ENCODE measurements at regions not wholly inside any gene's neighbourhood (a gene's known extent, or its start where the extent isn't known, plus 50 kb on each side); places are given as distances from the start of the nearest gene placed in this dataset.

DNA sequence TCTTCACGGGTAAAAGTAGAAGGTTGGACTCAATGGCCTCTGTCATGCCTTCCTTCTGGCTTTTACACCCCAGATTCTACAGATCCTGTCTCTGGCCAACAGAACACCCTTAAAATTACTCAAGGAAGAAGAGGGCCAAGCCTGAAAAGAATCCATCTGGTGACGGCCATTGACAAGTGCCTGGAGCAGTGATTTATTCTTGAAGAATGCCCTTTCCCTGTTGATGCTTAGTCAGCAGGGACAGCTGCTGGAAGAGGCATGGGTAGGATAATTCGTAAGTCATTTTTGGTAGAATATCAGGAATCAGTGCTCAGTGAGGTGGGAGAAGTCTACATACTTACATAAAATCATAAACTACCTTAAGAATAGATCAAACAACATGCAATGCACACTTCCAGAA, 397.9 kb downstream of the SAMD5 start:
- DNase-seq (ENCODE audit: low read depth in 1 of 2, low spot score in 1 of 2), result no peak

GRCh38 chr6:147909640-147910039, 401.1 kb downstream of the SAMD5 start:
- in situ Hi-C loops (cut with HindIII; ENCODE audit: low pct_unique_long_range_greater_than_20kb, low sequenced_read_pairs), result no loop called here
- no peak for TF ChIP-seq JUND (IDR thresholded peaks at IDR 0.05; ENCODE audit: low read depth)
- DNase-seq (ENCODE audit: low read depth in 1 of 2, low spot score in 1 of 2), result no peak

More for the DNA sequence above, 397.9 kb downstream of the SAMD5 start:
- TF ChIP-seq JUND (IDR thresholded peaks at IDR 0.05; ENCODE audit: low read depth), result no peak
- in situ Hi-C loops (cut with HindIII; ENCODE audit: low pct_unique_long_range_greater_than_20kb, low sequenced_read_pairs), result no loop called here

GRCh38 chr6:147910281-147910680, 401.8 kb downstream of the SAMD5 start:
- peak in 1 of 2 experiments; percentile 3 for DNase-seq (ENCODE audit: low read depth in 1 of 2, low spot score in 1 of 2)
- in situ Hi-C loops (cut with HindIII; ENCODE audit: low pct_unique_long_range_greater_than_20kb, low sequenced_read_pairs), result no loop called here
- no peak for TF ChIP-seq JUND (IDR thresholded peaks at IDR 0.05; ENCODE audit: low read depth)

DNA sequence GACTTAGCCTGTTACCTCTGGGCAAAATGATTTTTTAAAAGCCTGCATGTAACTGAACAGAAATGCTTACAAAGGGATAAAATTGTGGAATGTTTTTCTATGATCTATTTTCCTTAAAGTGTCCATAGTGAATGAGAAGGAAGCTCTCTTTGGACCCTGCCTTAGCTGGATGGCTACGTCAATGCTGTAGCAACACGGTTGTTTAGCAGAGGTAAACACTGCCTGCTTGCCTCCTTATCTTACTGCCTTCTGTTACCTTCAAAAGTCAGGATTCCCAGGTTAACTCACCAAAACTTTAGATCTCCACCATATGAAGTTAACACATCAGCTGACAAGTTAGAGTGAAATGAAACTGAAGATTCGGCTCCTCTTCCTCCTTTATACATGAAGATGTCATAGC, 402.6 kb downstream of the SAMD5 start:
- in situ Hi-C loops (cut with HindIII; ENCODE audit: low pct_unique_long_range_greater_than_20kb, low sequenced_read_pairs), result no loop called here
- no peak for TF ChIP-seq JUND (IDR thresholded peaks at IDR 0.05; ENCODE audit: low read depth)

DNA sequence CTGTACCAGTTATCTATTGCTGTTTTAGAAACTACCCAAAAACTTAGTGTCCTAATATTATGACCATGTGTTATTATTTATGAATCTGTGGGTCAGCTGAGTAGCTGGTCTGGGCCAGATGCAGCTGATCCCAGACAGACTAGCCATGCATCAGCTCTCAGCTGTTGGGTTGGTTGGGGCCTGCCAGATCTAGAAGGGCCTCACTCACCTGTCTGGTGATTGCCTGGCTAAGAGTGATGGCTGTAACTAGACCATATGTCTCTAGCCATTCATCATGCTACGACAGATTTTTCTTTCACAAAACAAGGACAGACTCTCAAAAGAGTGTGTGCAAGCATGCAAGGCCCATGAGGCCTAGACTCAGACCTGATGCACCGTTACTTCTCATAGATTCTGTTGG, 403.2 kb downstream of the SAMD5 start:
- in situ Hi-C loops (cut with HindIII; ENCODE audit: low pct_unique_long_range_greater_than_20kb, low sequenced_read_pairs), result no loop called here

More for the DNA sequence above, 402.6 kb downstream of the SAMD5 start:
- DNase-seq (ENCODE audit: low read depth in 1 of 2, low spot score in 1 of 2), result no peak

DNA sequence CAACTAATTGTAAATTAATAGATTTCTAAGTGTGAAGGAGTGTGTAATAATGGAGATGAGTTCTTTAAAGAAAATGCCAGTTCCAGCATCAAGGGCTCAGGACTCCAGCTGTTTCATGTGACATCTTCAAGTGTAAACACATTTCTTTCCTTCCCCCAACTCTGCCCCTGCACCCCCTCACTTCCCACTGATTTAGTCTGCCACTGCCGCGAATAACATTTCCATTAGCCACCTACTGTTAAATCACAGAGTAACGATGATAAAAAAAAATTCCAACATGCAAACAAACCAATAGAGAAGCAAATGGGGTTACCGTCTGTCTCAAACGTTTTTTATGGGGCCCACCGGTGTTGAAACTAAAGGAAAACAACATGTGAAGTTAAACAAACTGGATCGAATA, 414.3 kb downstream of the SAMD5 start:
- in situ Hi-C loops (cut with HindIII; ENCODE audit: low pct_unique_long_range_greater_than_20kb, low sequenced_read_pairs), result no loop called here

More for the DNA sequence above, 403.2 kb downstream of the SAMD5 start:
- no peak for DNase-seq (ENCODE audit: low read depth in 1 of 2, low spot score in 1 of 2)
- TF ChIP-seq JUND (IDR thresholded peaks at IDR 0.05; ENCODE audit: low read depth), result no peak

GRCh38 chr6:147924598-147924997, 416.1 kb downstream of the SAMD5 start:
- no peak for DNase-seq (ENCODE audit: low read depth in 1 of 2, low spot score in 1 of 2)
- TF ChIP-seq JUND (IDR thresholded peaks at IDR 0.05; ENCODE audit: low read depth), result no peak
- in situ Hi-C loops (cut with HindIII; ENCODE audit: low pct_unique_long_range_greater_than_20kb, low sequenced_read_pairs), result no loop called here

More for the DNA sequence above, 414.3 kb downstream of the SAMD5 start:
- no peak for DNase-seq (ENCODE audit: low read depth in 1 of 2, low spot score in 1 of 2)
- TF ChIP-seq JUND (IDR thresholded peaks at IDR 0.05; ENCODE audit: low read depth), result no peak

- in situ Hi-C loops (cut with HindIII; ENCODE audit: low pct_unique_long_range_greater_than_20kb, low sequenced_read_pairs), result no loop called here
- no peak for DNase-seq (ENCODE audit: low read depth in 1 of 2, low spot score in 1 of 2)
- no peak for TF ChIP-seq JUND (IDR thresholded peaks at IDR 0.05; ENCODE audit: low read depth)
Observed at GRCh38 chr6:147925826-147926225, 416.8 kb upstream of the SASH1 start.

- TF ChIP-seq JUND (IDR thresholded peaks at IDR 0.05; ENCODE audit: low read depth), result no peak
- DNase-seq (ENCODE audit: low read depth in 1 of 2, low spot score in 1 of 2), result no peak
- in situ Hi-C loops (cut with HindIII; ENCODE audit: low pct_unique_long_range_greater_than_20kb, low sequenced_read_pairs), result no loop called here
Observed at GRCh38 chr6:147930745-147931144, 411.9 kb upstream of the SASH1 start.

DNA sequence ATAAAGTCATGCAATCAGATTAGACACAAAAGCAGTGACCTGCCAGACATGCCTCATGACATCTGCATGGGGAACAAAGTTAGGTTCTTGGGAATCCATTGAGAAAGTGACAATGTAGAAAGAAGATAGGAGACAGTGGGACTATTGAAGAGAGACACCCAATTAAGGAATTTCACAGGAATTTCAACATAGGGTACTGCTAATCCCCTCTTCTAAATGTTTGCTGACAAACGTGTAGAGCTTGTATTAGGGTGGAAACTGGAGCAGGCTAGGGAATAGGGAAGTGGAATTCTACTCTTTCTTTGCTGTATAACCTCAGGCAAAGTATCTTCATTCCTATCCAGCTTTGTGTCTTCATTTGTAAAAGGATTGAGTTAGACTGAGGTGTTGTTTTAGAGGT, 409.4 kb upstream of the SASH1 start:
- TF ChIP-seq JUND (IDR thresholded peaks at IDR 0.05; ENCODE audit: low read depth), result no peak
- in situ Hi-C loops (cut with HindIII; ENCODE audit: low pct_unique_long_range_greater_than_20kb, low sequenced_read_pairs), result no loop called here
- DNase-seq (ENCODE audit: low read depth in 1 of 2, low spot score in 1 of 2), result peak in 1 of 2 experiments; percentile 5

DNA sequence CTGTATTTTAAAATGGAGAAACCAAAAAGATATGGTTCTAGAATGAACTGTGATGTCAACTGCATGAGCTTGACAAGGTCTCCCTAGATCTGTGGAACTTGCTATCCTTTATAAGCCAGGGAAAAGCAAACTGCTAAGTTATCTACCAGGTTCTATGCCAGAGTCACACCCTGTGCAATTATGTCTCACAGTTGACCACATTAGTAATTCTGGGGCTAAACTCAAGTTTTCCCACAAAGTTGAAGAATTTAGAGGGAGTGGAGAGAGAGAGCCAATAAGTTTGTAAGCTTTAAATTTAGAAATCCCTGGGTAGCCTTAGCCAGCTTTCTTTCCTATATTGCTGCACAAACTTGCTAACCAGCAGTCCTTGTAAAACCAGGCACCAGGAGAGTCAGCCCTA, 407.0 kb upstream of the SASH1 start:
- TF ChIP-seq JUND (IDR thresholded peaks at IDR 0.05; ENCODE audit: low read depth), result no peak
- in situ Hi-C loops (cut with HindIII; ENCODE audit: low pct_unique_long_range_greater_than_20kb, low sequenced_read_pairs), result no loop called here
- DNase-seq (ENCODE audit: low read depth in 1 of 2, low spot score in 1 of 2), result no peak

DNA sequence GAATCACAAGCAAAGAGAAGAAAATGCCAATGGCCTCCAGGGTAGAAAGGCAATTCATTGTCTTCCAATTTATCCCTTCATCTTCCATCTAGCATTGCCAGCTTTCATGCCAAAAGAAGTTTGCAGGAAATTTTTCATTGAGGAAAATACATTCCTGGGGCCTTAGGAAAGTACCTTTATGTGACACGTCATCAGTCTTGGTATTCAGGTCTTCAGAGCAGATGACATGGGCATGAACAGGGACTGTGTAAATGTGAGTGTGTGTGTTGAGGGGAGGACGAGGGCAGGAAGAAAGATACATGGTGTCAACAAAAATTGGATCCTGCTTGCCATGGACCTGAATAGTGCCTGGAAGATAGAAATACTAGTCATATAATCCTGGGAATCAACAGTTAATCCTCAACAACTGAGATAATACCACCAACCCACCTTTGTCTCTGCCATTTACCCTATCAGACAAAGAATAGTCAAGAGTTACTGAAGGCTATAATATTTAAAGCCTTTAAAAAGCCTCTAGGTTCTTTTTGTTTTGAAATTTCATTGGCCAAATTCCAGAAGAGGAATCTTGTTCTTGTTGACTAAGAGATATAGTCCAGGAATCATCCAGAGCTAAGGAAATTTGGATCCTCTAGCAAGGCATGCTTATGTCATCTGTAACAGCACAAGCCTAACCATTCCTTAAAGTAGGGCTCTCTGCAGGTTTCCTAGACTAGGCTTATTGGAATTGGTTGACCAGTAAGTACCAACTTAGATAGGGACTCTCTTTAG, 405.8 kb upstream of the SASH1 start:
- DNase-seq (ENCODE audit: low read depth in 1 of 2, low spot score in 1 of 2), result no peak
- in situ Hi-C loops (cut with HindIII; ENCODE audit: low pct_unique_long_range_greater_than_20kb, low sequenced_read_pairs), result no loop called here
- no peak for TF ChIP-seq JUND (IDR thresholded peaks at IDR 0.05; ENCODE audit: low read depth)

DNA sequence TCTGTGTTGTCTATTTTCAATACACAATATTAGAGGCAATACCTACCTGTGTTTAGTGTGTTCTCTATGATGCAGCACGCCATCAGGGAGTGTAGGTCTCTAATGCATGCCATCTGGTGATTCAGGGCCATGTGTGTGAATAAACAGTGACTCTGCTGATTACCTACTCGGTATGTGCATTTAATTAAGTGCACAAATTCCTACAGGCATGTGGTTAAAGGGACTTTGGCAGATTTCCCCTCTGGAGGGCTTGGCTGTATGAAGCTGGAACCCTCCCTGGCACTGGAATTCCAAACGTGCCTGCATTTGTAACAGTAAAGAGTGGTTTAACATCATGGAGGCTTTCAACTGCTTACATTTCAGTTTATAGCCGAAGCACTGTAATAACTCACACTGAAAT, 401.5 kb upstream of the SASH1 start:
- in situ Hi-C loops (cut with HindIII; ENCODE audit: low pct_unique_long_range_greater_than_20kb, low sequenced_read_pairs), result no loop called here
- TF ChIP-seq JUND (IDR thresholded peaks at IDR 0.05; ENCODE audit: low read depth), result no peak
- DNase-seq (ENCODE audit: low read depth in 1 of 2, low spot score in 1 of 2), result no peak

DNA sequence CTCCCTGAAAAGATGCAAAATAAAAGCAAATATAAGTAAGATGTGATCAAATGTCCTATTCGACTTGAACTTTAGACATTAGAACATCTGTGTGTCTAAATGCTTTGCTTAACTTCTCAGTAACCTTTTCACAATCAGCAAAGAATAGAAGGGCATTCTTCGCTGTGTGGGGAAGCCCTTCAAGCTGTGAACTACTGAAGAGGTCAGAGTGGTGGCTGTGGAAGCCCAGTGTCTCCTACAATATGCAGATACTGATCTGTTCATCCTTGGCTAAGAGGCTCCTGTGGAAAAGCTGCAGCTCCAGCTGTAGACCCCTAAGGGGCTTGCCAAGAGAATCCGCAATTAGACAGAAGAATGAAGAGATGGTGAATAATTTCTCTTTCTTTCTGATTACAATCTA, 400.3 kb upstream of the SASH1 start:
- in situ Hi-C loops (cut with HindIII; ENCODE audit: low pct_unique_long_range_greater_than_20kb, low sequenced_read_pairs), result no loop called here
- no peak for TF ChIP-seq JUND (IDR thresholded peaks at IDR 0.05; ENCODE audit: low read depth)
- no peak for DNase-seq (ENCODE audit: low read depth in 1 of 2, low spot score in 1 of 2)
